ENCODE measurements at regions not wholly inside any gene's neighbourhood (a gene's known extent, or its start where the extent isn't known, plus 50 kb on each side); places are given as distances from the start of the nearest gene placed in this dataset.
A peak's percentile ranks its signal among the peaks of the same experiment; 100 is the strongest.

GRCh38 chr1:67532452-67533216 is 102.4 kb upstream of the SERBP1 start:
- Mint-ChIP-seq H3K27me3 (ENCODE audit: low read depth) (peaks cover 24% of the 10 kb centered on the region), H3K4me1 (no peaks in the 10 kb centered on the region; the same call in 1 of the 2 replicates), H3K9me3 (no peaks in the 10 kb centered on the region), H3K27ac (no peak overlapping the region), H3K4me3 (no peak overlapping the region), H3K36me3 (no peaks in the 10 kb centered on the region)
- CTCF ChIA-PET, result interaction anchor here (0.5 to 1.5 kb wide), 40 partner anchors 8 to 487 kb away, joined by 3 to 61 read pairs (median 5); partner anchors contain the start of gene GADD45A
- no peak for TF ChIP-seq ZNF423 (CRISPR knock-in tag; IDR thresholded peaks at IDR 0.05)
- TF ChIP-seq, protein P1, sequence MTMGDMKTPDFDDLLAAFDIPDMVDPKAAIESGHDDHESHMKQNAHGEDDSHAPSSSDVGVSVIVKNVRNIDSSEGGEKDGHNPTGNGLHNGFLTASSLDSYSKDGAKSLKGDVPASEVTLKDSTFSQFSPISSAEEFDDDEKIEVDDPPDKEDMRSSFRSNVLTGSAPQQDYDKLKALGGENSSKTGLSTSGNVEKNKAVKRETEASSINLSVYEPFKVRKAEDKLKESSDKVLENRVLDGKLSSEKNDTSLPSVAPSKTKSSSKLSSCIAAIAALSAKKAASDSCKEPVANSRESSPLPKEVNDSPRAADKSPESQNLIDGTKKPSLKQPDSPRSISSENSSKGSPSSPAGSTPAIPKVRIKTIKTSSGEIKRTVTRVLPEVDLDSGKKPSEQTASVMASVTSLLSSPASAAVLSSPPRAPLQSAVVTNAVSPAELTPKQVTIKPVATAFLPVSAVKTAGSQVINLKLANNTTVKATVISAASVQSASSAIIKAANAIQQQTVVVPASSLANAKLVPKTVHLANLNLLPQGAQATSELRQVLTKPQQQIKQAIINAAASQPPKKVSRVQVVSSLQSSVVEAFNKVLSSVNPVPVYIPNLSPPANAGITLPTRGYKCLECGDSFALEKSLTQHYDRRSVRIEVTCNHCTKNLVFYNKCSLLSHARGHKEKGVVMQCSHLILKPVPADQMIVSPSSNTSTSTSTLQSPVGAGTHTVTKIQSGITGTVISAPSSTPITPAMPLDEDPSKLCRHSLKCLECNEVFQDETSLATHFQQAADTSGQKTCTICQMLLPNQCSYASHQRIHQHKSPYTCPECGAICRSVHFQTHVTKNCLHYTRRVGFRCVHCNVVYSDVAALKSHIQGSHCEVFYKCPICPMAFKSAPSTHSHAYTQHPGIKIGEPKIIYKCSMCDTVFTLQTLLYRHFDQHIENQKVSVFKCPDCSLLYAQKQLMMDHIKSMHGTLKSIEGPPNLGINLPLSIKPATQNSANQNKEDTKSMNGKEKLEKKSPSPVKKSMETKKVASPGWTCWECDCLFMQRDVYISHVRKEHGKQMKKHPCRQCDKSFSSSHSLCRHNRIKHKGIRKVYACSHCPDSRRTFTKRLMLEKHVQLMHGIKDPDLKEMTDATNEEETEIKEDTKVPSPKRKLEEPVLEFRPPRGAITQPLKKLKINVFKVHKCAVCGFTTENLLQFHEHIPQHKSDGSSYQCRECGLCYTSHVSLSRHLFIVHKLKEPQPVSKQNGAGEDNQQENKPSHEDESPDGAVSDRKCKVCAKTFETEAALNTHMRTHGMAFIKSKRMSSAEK (CRISPR knock-in tag; IDR thresholded peaks at IDR 0.05; ENCODE audit: borderline replicate concordance), result no peak
- TF ChIP-seq, protein P2, sequence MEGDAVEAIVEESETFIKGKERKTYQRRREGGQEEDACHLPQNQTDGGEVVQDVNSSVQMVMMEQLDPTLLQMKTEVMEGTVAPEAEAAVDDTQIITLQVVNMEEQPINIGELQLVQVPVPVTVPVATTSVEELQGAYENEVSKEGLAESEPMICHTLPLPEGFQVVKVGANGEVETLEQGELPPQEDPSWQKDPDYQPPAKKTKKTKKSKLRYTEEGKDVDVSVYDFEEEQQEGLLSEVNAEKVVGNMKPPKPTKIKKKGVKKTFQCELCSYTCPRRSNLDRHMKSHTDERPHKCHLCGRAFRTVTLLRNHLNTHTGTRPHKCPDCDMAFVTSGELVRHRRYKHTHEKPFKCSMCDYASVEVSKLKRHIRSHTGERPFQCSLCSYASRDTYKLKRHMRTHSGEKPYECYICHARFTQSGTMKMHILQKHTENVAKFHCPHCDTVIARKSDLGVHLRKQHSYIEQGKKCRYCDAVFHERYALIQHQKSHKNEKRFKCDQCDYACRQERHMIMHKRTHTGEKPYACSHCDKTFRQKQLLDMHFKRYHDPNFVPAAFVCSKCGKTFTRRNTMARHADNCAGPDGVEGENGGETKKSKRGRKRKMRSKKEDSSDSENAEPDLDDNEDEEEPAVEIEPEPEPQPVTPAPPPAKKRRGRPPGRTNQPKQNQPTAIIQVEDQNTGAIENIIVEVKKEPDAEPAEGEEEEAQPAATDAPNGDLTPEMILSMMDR (IDR thresholded peaks at IDR 0.05), result peak; percentile 41
- no peak for TF ChIP-seq NFYB (CRISPR knock-in tag; conservative IDR thresholded peaks at IDR 0.05; ENCODE audit: low read depth)
- no peak for TF ChIP-seq EMX1 (CRISPR knock-in tag; IDR thresholded peaks at IDR 0.05)
- DNase-seq (ENCODE audit: low spot score), result peak; percentile 20
- POLR2A ChIA-PET, result interaction anchor here (0.6 kb wide), 1 partner anchor 152 kb away, joined by 3 read pairs; the partner anchor contains the start of gene GADD45A
- ATAC-seq, result peak; percentile 87

DNA sequence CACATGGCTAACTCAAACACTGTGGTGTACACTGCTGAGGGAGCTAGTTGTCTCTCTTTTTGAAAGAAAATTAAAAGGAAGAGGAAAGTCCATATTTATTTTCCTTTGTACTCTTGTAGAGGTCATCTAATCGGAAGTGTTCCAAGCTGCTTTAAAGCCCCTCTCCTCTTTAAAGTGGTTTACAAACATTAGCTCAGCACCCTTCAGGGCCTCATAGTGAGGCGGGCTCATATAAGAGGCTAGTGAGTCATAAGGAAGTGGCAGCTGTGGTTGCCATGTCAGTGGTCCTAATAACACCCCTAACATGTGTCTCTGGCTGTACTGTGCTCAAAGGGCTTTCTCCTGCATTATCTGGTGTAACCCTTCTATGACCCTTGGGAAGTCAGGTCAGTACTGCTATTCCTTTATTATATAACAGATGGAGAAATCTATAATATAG is 104.4 kb upstream of the SERBP1 start:
- no peak for ATAC-seq
- H3K4me1 Mint-ChIP-seq, result no peaks in the 10 kb centered on the region; the same call in 1 of the 2 replicates
- H3K27ac Mint-ChIP-seq, result no peak overlapping the region
- TF ChIP-seq GABPB1 (CRISPR knock-in tag; IDR thresholded peaks at IDR 0.05), result peak; percentile 58; the same call in 1 of the 2 replicates
- no peak for TF ChIP-seq ZNF671 (CRISPR knock-in tag; IDR thresholded peaks at IDR 0.05)
- H3K36me3 Mint-ChIP-seq, result no peaks in the 10 kb centered on the region
- no peak overlapping the region for H3K4me3 Mint-ChIP-seq
- ChIA-PET POLR2A (no interaction called here), CTCF (interaction anchor here (0.7 to 8.8 kb wide), 21 partner anchors 8 to 328 kb away, joined by 3 to 98 read pairs (median 4); partner anchors contain the start of gene GADD45A)
- H3K27me3 Mint-ChIP-seq (ENCODE audit: low read depth), result peaks cover 7% of the 10 kb centered on the region; the same call in 1 of the 2 replicates
- DNase-seq (ENCODE audit: low spot score), result no peak
- H3K9me3 Mint-ChIP-seq, result no peaks in the 10 kb centered on the region

GRCh38 chr1:67535474-67535873 is 105.3 kb upstream of the SERBP1 start:
- POLR2A ChIA-PET, result no interaction called here
- no peaks in the 10 kb centered on the region for H3K9me3 Mint-ChIP-seq
- TF ChIP-seq, protein P2 (IDR thresholded peaks at IDR 0.05), result peak; percentile 87
- TF ChIP-seq SP1 (CRISPR knock-in tag; conservative IDR thresholded peaks at IDR 0.05) (no peak), GABPB1 (CRISPR knock-in tag; IDR thresholded peaks at IDR 0.05) (peak; percentile 51; the same call in 1 of the 2 replicates)
- DNase-seq (ENCODE audit: low spot score) (peak; percentile 80), ATAC-seq (peak; percentile 80)
- H3K27me3 Mint-ChIP-seq (ENCODE audit: low read depth), result peaks cover 6% of the 10 kb centered on the region; the same call in 1 of the 2 replicates
- H3K4me1 Mint-ChIP-seq, result no peaks in the 10 kb centered on the region; the same call in 1 of the 2 replicates
- H3K36me3 Mint-ChIP-seq, result no peaks in the 10 kb centered on the region
- CTCF ChIA-PET, result interaction anchor here (0.6 to 8.8 kb wide), 24 partner anchors 8 to 328 kb away, joined by 3 to 98 read pairs (median 4); partner anchors contain the start of gene GADD45A
- H3K27ac Mint-ChIP-seq, result no peak overlapping the region
- no peak overlapping the region for H3K4me3 Mint-ChIP-seq
